ENCODE measurements at regions not wholly inside any gene's neighbourhood (a gene's known extent, or its start where the extent isn't known, plus 50 kb on each side); places are given as distances from the start of the nearest gene placed in this dataset.

GRCh38 chr12:124655698-124656516 is 88.5 kb upstream of the NCOR2 start:
- Histone ChIP-seq H3K27me3 (ENCODE audit: insufficient read depth, low read length, poor library complexity) (no peaks in the 10 kb centered on the region), H4K20me1 (ENCODE audit: insufficient read depth, low read length) (no peaks in the 10 kb centered on the region), H3K4me1 (ENCODE audit: insufficient read depth, low read length) (no peaks in the 10 kb centered on the region), H3K79me2 (ENCODE audit: insufficient read depth, low read length) (no peaks in the 10 kb centered on the region), H3K4me3 (ENCODE audit: low read depth in 1 of 2, low read length in 2 of 2) (no peak overlapping the region), H3K9ac (ENCODE audit: low read depth, low read length) (no peak overlapping the region), H3K4me2 (ENCODE audit: insufficient read depth, low read length) (no peak overlapping the region), H3K27ac (ENCODE audit: low read length) (no peak overlapping the region), H3K36me3 (ENCODE audit: insufficient read depth, low read length) (no peaks in the 10 kb centered on the region), H3K9me3 (ENCODE audit: insufficient read depth, low read length, severe bottlenecking) (no peaks in the 10 kb centered on the region), H2AFZ (ENCODE audit: low read depth, low read length) (no peak overlapping the region)
- ATAC-seq (ENCODE audit: insufficient read depth, low read depth) (no peak), DNase-seq (no peak)
- no peak for TF ChIP-seq EZH2 (IDR thresholded peaks at IDR 0.05; ENCODE audit: borderline replicate concordance, low read depth, low read length, severe bottlenecking)
- TF ChIP-seq, protein P1, sequence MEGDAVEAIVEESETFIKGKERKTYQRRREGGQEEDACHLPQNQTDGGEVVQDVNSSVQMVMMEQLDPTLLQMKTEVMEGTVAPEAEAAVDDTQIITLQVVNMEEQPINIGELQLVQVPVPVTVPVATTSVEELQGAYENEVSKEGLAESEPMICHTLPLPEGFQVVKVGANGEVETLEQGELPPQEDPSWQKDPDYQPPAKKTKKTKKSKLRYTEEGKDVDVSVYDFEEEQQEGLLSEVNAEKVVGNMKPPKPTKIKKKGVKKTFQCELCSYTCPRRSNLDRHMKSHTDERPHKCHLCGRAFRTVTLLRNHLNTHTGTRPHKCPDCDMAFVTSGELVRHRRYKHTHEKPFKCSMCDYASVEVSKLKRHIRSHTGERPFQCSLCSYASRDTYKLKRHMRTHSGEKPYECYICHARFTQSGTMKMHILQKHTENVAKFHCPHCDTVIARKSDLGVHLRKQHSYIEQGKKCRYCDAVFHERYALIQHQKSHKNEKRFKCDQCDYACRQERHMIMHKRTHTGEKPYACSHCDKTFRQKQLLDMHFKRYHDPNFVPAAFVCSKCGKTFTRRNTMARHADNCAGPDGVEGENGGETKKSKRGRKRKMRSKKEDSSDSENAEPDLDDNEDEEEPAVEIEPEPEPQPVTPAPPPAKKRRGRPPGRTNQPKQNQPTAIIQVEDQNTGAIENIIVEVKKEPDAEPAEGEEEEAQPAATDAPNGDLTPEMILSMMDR (IDR thresholded peaks at IDR 0.05; ENCODE audit: borderline replicate concordance, extremely low read depth, low read length, poor library complexity, severe bottlenecking) = no peak

DNA sequence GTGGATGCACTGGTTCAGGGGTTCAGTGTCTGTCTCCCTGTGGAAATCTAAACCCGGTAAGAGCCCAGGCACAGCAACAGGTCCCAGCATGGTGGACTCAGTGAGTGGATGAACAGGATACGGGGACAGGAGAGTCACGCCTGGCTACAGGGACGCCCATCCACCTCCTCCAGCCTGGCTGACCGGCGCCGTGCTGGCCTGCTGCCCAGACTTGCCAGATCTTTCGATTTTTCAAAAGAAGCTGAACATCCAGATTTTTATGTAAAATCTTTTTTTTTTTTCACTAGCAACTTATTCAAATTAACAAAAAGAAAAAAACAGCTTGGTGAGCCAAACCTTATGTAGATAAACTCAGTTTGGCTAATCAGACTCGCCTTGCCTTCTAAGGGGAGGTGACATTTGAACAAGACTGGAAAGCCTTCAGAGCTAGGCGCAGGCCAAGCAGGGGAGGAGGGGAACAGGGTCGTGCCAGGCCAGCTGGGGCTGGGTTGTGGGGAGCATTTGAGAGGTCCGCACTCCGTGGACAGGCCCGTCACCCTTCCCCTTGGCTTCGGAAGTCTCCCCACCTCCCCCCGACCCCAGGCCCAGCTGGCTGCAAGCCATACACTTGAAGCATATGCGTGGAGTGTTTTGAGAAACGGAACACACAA is 87.8 kb upstream of the NCOR2 start:
- Histone ChIP-seq H3K9ac (ENCODE audit: low read depth, low read length) (no peak overlapping the region), H3K9me3 (ENCODE audit: insufficient read depth, low read length, severe bottlenecking) (no peaks in the 10 kb centered on the region), H4K20me1 (ENCODE audit: insufficient read depth, low read length) (no peaks in the 10 kb centered on the region), H3K4me1 (ENCODE audit: insufficient read depth, low read length) (no peaks in the 10 kb centered on the region), H3K27me3 (ENCODE audit: insufficient read depth, low read length, poor library complexity) (no peaks in the 10 kb centered on the region), H3K27ac (ENCODE audit: low read length) (no peak overlapping the region), H3K4me3 (ENCODE audit: low read depth in 1 of 2, low read length in 2 of 2) (no peak overlapping the region), H2AFZ (ENCODE audit: low read depth, low read length) (no peak overlapping the region), H3K79me2 (ENCODE audit: insufficient read depth, low read length) (no peaks in the 10 kb centered on the region), H3K4me2 (ENCODE audit: insufficient read depth, low read length) (no peak overlapping the region), H3K36me3 (ENCODE audit: insufficient read depth, low read length) (no peaks in the 10 kb centered on the region)
- TF ChIP-seq, protein P1 (IDR thresholded peaks at IDR 0.05; ENCODE audit: borderline replicate concordance, extremely low read depth, low read length, poor library complexity, severe bottlenecking) = no peak
- no peak for TF ChIP-seq EZH2 (IDR thresholded peaks at IDR 0.05; ENCODE audit: borderline replicate concordance, low read depth, low read length, severe bottlenecking)
- ATAC-seq (ENCODE audit: insufficient read depth, low read depth) (no peak), DNase-seq (no peak)

DNA sequence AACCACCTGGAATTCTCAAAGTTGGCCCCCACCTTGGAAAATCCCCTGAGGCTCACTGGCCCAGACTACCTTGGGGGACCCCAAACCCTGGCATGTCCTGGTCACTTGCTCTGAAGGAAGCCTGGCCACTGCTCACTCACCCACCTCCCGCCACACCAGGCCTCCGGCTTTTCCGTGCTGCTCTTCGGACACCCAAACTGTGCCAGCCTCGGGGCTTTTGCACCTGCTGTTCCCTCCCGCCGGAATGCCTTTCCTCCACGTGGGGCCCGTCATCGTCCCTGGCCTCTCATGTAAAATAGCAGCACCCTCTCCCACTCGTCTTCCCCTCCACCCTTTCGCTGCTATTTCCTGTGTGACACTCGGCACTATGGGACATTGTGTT is 87.2 kb upstream of the NCOR2 start:
- Histone ChIP-seq H3K36me3 (ENCODE audit: insufficient read depth, low read length) (no peaks in the 10 kb centered on the region), H3K4me3 (ENCODE audit: low read depth in 1 of 2, low read length in 2 of 2) (no peak overlapping the region), H4K20me1 (ENCODE audit: insufficient read depth, low read length) (no peaks in the 10 kb centered on the region), H3K4me1 (ENCODE audit: insufficient read depth, low read length) (no peaks in the 10 kb centered on the region), H2AFZ (ENCODE audit: low read depth, low read length) (no peak overlapping the region), H3K9ac (ENCODE audit: low read depth, low read length) (no peak overlapping the region), H3K79me2 (ENCODE audit: insufficient read depth, low read length) (no peaks in the 10 kb centered on the region), H3K27me3 (ENCODE audit: insufficient read depth, low read length, poor library complexity) (no peaks in the 10 kb centered on the region), H3K4me2 (ENCODE audit: insufficient read depth, low read length) (no peak overlapping the region), H3K27ac (ENCODE audit: low read length) (no peak overlapping the region), H3K9me3 (ENCODE audit: insufficient read depth, low read length, severe bottlenecking) (no peaks in the 10 kb centered on the region)
- no peak for DNase-seq
- no peak for TF ChIP-seq EZH2 (IDR thresholded peaks at IDR 0.05; ENCODE audit: borderline replicate concordance, low read depth, low read length, severe bottlenecking)
- TF ChIP-seq, protein P1 (IDR thresholded peaks at IDR 0.05; ENCODE audit: borderline replicate concordance, extremely low read depth, low read length, poor library complexity, severe bottlenecking) = no peak
- ATAC-seq (ENCODE audit: insufficient read depth, low read depth) = no peak
